Hematopoietic multipotent progenitor cell treated with erythropoietin and hydrocortisone succinate and interleukin-3 and kit ligand, for 4 days (in vitro differentiated cells): ENCODE measurements at regions not wholly inside any gene's neighbourhood (a gene's known extent, or its start where the extent isn't known, plus 50 kb on each side); places are given as distances from the start of the nearest gene placed in this dataset.
"Not testable (repeated sequence)": the region's sequence is repeated elsewhere in the genome, so short reads cannot be mapped to it uniquely, and the experiment has no call there.

ENCODE experiments used
- DNase-seq: peaks from one replicate; pipeline ENCODE4 v3.0.0-alpha.2; 2015

GRCh38 chr6:27532820-27533538, 60.1 kb upstream of the ZNF184 start:
- DNase-seq, result no peak

- DNase-seq, result no peak
Measured at GRCh38 chr6:27531772-27532459, 59.0 kb upstream of the ZNF184 start.

- not testable (repeated sequence) for DNase-seq
Measured at GRCh38 chr6:27529796-27530195, 56.9 kb upstream of the ZNF184 start.

- DNase-seq, result no peak
Measured at GRCh38 chr6:27528714-27529113, 55.8 kb upstream of the ZNF184 start.
